ENCODE measurements at regions not wholly inside any gene's neighbourhood (a gene's known extent, or its start where the extent isn't known, plus 50 kb on each side); places are given as distances from the start of the nearest gene placed in this dataset.
A peak's percentile ranks its signal among the peaks of the same experiment; 100 is the strongest.
"Not testable (repeated sequence)": the region's sequence is repeated elsewhere in the genome, so short reads cannot be mapped to it uniquely, and the experiment has no call there.

DNA sequence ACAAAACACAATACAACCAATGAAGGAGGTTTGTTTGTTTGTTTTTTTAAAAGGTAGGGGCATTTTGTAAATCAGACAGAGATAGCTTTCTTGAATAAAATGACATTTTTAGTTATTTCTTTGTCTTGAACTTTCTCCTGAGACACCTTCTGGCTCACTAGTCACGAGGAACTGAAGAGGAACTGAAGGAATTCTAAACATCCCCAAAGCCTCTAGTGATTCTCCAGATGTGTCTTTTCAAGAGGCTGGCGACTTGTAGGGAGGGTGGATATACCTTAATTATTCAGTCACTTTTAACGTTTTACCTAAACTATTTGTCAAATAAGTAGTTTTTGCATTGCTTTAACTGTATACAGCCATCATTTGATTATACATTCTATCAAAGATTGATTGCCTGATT lies 211.2 kb upstream of the LRIG3 start:
- no peak for DNase-seq

DNA sequence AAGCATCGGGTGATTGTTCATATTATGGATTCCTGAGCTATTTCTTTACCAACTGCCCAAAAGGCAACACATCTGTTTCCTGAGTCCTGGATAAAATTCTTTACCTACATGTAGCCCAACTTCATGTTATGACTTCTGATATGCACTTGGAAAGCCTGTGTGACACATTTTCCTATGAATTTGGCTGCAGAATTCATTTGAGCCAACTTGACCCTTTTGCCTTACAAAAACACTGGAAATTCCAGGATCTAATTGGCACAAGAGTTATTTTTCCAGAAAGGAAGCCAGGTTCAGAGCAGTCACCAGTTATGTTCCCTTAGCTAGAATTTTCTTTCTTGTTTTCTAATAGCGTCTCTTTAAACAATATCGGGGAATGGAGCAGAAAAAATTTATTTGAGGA lies 202.5 kb upstream of the LRIG3 start:
- no peak for DNase-seq

DNA sequence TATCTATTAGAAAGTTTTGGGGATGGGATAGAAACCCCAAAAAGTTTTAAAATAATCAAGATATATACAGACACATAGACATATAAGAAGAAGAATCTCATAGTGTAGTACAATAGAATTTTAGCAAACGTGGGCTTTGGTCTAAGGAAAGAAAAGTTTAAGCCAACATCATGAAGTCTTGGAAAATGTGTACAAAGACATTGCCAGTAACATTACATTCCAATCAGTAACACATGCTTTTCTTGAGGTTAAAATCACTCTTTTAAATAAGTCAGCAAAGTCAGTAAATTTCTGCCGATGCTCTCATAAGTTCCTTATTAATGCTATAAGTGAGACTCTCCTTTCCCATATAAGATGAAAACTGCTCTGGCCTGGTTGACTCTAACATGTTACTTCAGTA lies 201.1 kb upstream of the LRIG3 start:
- no peak for DNase-seq

DNA sequence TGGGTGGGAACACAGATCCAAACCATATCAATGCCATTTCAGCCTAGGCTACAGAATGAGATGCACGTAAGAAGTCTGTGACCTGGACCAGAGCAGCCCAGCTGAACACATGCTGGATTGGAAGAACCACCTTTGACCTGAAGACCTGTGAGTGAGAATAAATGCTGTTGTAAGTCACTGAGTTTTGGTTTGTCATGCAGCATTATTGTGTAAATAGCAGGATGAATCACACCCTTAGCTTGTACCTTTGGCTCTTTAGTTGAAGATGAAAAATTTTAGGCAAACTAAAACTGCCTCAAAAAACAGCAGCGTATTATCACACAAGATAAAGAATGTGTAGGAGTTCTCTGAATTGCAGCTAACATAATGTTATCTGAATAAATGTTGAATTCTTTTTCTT lies 199.4 kb upstream of the LRIG3 start:
- DNase-seq = no peak

DNA sequence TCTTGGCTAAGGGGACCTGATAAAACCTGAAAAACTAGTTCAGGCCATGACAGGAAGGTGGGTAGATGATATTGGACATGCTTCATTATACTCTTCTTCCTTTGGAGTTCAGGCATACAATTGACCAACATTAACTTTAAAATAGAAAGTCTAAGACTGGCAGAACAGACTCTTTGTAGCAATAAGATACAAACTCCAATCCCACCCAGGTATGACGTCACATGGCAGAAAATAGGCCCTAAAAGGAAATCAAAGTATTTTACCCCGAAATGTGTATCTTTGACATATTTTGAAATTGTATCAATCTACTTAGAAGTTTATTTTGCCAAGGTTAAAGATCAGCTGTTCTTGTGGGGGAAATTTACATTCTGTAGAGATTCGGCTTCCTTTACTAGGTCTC lies 198.1 kb upstream of the LRIG3 start:
- no peak for DNase-seq

DNA sequence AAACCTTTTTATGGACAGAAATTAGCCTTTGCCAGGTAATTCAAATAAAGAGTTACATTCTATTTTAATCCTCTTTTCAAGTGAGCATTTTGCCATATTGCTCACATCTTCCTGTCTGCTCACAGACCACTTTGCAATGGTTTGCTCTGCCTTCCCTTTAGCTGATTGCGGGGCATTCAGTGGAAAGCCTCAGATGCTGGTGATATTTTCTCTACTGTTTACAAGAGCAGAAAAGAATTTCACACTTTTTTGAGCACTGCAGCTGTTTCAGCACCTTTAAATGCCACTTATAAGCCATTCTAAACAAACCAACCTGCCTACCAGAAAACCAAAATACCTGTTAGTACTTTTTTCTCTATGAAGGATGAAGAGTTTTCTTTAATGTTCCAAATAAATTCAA lies 195.7 kb upstream of the LRIG3 start:
- DNase-seq = no peak

DNA sequence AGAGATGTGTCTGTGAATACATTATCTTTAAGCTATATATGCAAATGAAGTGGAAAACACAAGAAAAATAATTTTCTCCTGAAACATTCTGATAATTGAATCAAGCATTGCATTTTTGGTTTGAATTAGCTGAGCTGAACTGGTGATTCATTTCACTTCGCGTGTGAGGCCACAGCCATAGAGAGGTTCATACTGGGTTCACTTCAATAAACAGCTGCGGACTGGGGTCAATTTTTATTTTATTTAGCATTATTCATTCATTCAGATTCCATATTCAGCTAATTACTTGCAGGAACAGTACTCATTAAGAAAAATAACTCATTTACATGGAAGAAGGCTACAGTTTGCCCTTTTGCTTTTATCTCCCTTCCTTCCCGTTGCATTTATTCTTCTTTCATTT lies 195.2 kb upstream of the LRIG3 start:
- DNase-seq = no peak

DNA sequence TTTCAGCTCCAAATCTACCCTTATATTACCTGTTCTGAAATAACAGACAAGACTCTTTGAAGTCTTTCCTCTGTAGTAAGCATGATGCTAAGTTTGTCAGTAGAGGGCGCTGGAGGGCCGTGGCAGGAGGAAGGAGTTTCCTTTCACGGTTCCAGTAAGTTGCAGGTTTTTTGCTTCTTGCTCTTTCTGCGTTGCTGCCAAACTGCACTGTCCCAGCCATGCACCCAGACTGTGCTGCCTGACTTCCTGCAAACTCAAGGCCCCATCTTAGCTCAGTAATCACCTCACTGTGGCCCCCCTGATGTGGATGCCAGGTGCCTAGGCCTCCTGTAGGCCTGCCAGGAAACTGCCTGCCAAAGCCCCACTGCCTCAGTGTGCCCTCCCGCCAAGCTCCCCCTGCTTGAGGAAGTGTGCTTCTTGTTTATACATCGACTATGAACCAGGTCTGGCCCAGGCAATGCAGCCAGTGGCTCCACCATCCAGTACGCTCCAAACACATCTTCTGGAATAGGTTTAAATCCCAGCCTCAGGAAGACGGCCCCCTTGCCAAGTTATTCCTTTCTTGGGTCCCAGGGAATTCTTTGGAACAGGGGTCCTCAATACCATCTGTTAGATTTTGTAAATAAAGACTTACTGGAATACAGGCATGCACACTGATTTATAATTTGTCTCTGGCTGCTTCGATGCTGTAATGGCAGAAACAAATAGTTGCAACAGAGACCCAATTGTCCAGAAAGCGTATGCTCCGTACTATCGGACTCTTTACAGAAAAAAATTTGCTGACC lies 193.7 kb upstream of the LRIG3 start:
- peak in 1 of 2 experiments; percentile 2 for DNase-seq

DNA sequence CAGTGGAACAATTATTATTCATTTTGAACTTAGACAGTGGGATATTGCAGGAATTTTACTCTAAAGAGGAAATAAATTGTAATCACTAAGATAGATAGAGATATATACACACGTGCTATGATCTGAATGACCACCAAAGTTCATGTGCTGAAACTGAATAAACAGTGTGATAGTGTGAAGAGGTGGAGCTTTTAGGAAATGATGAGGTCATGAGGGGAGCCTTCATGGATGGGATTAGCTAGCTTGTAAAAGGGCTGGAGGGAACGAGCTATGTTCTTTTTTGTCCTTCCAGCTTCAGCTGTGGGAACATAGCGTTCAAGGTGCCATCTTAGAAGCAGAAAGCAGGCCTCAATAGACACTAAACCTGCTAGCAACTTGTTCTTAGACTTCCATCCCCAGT lies 191.5 kb upstream of the LRIG3 start:
- DNase-seq = no peak

DNA sequence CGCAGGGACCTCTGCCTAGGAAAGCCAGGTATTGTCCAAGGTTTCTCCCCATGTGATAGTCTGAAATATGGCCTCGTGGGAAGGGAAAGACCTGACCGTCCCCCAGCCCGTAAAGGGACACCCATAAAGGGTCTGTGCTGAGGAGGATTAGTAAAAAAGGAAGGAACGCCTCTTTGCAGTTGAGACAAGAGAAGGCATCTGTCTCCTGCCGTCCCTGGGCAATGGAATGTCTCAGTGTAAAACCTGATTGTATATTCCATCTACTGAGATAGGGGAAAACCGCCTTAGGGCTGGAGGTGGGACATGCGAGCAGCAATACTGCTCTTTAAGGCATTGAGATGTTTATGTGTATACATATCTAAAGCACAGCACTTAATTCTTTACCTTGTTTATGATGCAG lies 188.2 kb upstream of the LRIG3 start:
- not testable (repeated sequence) for DNase-seq

DNA sequence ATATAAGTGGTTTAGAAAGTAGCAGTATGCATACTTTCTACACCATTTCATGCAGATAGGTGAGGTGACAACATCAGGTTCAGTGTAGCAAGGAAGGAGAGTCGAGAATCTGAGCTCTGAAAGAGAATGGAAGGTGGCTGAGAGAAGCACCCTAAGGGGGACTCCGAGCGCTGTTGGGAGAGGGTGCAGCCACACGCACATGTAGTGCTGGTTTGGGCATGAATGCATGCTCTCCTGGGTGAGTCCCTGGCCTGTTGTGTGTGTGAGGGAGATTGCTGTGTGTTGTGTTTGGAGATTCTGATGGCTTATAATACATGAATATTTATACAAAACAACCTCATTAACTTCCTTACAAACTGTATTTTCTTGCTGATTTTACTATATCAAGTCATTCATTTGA lies 180.3 kb upstream of the LRIG3 start:
- DNase-seq = no peak

DNA sequence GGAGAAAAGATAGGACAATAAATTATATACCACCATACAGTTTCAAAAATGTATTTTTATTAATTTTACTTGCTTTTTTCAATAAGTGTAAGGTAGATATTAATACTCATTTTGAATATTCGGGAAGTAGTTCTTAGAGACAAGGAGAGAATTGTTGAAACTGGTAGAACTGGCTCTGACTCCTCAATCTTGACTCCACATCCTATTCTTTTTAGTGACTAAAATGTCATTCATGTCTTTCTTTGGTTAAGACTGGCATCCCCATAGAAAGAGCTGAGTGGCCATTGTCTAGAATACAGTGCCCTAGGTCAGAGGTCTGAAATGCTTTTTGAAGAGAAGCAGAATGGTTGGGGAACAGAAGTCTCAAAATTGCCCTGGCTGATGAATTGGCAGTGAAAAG lies 177.6 kb upstream of the LRIG3 start:
- no peak for DNase-seq

DNA sequence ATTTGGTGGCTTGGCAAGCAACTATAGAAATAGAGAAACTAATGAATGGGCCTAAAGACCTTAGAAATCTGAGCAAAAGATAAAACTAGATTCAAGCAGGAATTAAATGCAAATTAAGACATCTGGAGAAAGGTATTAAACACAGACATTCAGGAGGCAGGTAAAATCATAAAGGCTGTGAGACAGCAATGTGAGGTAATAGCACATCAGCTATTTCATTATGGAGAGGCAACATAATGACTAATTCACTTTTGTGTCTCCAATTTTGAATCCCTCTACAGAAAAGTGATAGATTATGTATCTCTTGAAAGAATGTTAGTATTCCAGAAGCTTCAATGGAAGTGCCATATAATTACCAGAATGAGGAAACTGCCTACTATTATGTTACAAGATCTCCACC lies 175.9 kb upstream of the LRIG3 start:
- DNase-seq = no peak

DNA sequence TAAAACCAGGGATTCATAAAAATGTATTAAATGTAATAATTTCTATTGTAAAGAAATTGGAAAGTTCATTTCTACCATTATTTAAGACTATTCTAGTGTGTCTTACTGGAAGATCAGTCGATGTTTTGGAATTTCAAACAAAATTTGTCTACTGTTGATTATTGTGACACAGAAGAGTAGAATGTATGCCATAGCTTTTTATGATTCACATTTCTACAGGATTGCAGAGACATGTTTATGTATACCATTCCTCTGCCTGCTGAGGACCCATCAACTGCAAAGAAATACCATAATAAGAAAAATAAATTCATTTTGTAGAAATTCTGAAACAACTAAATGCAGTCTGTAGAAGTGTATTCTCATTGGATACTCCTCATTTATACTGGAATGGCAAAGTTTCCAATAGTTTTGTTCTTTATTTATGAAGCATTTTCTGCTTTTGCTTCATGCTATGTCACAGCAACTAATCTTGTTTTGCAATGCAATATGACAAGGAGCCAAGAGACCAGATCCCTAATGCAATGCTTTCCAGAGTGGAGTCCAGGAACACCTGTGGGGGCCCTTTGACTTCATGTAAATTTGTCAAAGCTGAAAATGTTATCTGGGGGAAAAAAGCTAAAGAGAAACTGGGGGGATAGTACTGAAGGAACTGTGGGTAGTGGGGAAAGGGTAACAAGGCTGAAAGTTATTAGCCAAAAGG lies 172.9 kb upstream of the LRIG3 start:
- no peak for DNase-seq

DNA sequence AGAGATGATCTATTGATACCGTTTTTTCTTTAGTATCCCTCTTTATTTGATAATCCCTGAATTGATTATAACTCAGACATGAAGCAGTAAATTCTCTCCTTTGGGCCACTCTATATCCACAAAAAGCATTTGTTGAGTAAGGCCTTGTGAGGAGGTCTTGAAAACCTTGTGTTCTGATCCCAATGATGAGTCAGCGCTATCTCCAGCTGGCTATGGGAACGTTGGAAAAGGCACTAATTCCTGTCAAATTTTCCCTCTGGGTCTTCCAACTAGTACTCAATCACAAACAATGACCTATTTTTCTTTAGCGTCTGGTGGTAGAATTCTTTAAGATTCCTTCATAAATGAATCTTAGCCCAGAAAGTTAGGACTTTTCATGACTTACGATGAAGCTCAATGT lies 168.4 kb upstream of the LRIG3 start:
- no peak for DNase-seq

DNA sequence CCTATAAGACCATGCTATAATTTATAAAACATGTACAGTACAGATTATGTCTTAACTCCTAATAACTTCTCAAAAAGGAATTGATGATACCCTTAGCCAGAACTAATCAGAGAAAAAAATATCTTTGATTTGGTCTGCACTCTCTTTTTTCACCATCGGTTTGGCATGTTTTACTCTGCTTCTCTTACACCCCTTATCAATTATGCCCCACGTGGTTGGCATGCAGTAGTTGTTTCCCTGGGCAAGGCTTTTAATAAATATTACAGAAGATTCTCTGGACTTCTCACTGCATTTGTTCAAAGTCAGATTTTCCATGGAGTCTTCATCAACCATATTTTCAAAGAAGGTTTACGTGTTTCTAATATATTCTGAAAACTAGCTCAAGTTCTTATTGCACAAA lies 167.4 kb upstream of the LRIG3 start:
- DNase-seq = no peak

DNA sequence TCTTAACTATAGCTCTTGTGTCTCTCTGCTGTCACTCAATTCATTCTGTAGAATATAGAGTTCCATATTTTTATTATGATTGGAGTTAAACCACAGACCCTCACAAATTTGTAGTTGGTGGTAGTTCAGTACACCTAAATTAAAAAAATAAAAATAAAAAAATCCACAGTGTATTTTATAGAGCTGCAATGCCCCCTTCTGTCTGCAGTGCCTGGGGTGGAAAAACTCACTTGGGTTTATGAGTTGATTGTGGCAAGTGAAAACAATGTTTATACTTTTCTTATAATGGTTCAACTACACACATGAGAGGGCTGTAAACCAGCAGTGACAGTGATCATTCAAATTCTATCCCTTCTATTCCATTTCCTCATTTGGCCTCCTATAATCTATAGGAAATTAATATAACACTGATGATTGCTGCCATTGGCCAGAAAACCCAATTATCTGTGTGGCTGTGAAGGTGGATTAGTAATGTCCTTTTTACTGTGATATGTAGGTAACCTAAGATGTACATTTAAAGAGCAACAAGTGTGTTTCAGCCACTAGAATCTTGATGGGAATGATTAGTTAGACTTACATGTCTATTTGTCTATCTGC lies 166.9 kb upstream of the LRIG3 start:
- DNase-seq = no peak

DNA sequence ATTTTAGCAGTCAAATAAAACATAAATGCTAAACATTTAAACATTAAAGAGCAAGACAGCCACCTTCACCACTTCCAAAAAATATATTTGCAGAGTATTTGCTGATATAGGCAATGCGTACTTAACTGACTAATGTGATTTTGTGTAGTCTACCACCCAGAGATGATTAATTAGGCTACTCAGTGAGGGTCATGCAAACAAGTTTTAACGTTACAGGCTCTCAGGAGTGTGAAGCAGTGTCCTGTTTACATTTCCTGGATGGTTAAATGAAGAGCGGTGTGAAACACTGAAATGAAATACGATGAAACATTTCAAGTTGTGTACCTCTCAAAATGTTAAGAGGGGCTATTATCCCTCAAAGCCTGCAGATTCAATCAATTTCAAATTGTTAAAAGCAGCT lies 165.8 kb upstream of the LRIG3 start:
- no peak for DNase-seq

DNA sequence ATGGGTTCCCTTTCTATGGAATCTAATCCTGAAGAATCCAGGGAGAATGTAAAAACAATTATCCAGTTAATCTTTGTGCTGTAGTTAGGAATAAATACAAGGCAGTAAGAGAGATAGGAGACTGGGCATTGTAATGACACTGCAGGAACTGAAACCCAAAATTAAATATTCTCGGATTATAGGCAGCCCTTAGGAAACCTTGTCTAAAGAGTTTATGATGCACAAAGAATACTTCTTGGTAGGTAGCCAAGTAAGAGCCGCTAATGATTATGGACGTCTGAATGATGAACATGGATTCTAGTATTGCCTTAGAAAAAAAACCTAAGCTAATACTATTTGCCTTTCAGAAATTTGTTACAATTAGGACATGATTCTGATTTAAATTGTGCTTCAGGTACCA lies 165.4 kb upstream of the LRIG3 start:
- no peak for DNase-seq

DNA sequence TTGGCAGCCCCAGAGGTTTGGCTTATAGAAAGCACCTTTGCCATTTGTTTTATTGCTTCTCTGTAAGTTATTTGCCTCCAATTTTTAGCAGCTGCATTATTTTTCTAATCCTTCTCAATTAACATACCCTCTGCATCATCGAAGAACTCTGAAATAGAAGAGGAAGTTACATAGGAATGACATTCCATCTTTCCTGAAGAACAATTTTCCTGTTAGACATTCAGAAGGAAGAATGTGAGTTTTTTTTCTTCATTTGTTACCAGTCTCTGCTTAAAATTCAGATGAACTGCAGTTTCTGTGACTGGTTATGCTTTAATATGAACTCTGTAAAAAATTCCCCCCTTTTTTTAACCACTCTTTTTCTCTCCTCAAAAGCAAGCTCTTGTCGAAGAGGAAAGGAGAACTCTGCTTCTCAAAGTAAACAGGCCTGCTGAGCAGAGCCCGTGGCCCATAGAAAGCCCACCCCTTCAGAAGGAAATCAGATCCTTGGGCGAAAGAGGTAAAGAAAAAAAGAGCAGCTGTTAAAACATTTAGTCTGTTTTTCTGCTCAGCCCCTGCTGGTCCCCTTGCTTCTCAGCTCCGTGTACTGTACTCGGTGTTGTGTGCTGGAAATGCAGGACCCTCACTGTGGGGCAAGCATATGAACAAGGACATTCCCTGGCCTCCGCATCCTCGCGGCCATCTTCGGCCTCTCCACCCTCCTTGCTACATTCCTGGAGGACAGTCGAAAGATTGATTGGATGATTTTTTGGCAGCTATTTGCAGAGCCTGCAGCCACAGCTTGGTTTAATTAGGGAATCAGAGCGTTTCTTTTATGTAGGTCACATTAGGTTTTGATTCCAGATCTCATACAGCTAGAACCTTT lies 164.4 kb upstream of the LRIG3 start:
- DNase-seq = no peak

DNA sequence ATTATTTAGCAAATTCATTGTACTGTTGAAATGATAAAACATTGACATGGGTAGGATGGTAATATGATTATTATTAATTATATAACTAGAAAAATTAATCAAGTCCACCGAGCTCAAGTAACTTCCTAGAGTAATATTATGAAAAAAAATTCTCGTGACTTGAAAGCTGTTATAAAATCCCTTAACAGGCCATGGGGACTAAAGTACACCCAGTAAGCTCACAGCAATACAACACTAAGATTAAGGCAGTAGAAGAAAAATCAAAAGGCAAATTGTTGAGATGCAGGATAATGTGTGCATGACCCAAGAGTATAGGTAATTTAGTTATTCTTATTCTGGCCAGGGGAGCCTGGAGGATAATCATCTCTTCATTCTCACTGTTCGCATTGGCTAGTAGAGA lies 162.6 kb upstream of the LRIG3 start:
- no peak for DNase-seq

DNA sequence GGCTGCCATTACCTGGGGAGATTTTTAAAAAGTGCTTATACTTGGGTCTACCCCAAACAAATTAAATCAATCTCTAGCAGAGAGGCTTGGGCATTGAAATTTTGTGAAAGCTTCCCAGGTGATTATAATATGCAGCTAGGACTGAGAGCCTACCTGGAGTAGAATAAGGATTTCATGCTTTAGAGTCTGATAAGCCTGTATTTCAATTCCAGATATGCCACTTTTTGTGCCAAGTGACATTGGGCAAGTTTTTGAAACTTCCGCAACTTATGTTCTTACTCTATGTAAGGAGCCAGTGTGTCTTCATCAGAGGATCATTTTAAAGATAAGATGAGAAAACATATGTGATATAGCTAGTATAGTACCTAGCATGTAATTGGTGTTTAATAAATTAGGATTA lies 159.8 kb upstream of the LRIG3 start:
- DNase-seq = no peak

DNA sequence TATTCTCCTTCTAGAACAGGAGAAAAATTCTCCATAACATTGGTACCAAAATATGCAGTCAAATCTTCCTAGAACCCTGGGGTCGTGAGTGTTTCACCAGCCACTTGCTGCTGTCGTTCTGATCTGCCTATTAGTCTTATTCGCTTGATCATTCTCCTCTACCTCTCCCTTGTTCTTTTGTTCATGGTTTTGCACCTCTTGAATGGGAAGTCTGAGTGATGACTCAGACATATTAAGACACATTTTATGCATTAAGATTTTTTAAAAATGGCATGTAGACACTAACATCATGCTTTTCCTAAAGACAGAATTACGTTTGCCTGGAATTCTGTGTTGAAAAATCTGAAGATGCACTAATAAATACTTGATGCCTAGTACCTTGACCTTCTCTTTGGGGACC lies 159.2 kb upstream of the LRIG3 start:
- no peak for DNase-seq

DNA sequence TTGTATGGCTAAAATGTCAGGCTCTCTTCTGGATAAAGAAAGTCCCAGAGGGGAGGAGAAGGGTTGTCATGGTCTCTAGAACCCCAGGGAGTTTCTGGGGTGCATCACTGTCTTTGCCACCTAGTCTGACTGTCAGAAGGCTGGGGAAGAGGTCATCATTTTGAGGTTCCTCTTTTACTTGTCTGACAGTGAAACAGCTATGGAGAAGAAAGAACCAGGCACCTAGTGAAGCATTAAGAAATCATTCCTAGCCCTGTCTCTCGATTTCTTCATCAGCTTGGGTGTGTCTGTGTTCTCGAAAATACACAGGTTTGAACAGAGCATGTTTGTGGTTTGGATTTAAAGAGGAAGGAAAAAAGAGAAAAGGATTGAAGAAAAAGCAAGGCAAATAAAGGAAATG lies 158.7 kb upstream of the LRIG3 start:
- no peak for DNase-seq

Data from activated CD4-positive, alpha-beta T cell treated with anti-CD3 and anti-CD28 coated beads, Interleukin-2, amount 50 U/mL, for 4 hours (primary cell).